OCI-LY1 (cell line): ENCODE measurements at regions not wholly inside any gene's neighbourhood (a gene's known extent, or its start where the extent isn't known, plus 50 kb on each side); places are given as distances from the start of the nearest gene placed in this dataset.

Source experiments
- H2AFZ ChIP-seq: fragments of 200-600 bp; sonication (generic), shearing (Covaris generic); 2 replicates; pipeline ENCODE4 v1.6.0; 2014; ENCODE audit warnings: antibody characterized with exemption, mild to moderate bottlenecking, low read length
- H3F3A ChIP-seq: fragments of 200-600 bp; sonication (generic), shearing (Covaris generic); 2 replicates; pipeline ENCODE4 v1.6.0; 2014; ENCODE audit warnings: mild to moderate bottlenecking, antibody characterized with exemption, low read length, moderate library complexity; ENCODE audit not compliant: insufficient read depth
- H3K27ac ChIP-seq: fragments of 200-600 bp; sonication (generic); 2 replicates; pipeline ENCODE4 v1.5.1; 2014; ENCODE audit warnings: low read length, mixed run types, mild to moderate bottlenecking, low read depth; ENCODE audit not compliant: poor library complexity, severe bottlenecking
- H3K27me3 ChIP-seq: fragments of 200-600 bp; sonication (generic); 2 replicates; pipeline ENCODE4 v1.6.0; 2014; ENCODE audit warnings: antibody characterized with exemption, mild to moderate bottlenecking, low read length, moderate library complexity; ENCODE audit not compliant: insufficient read depth
- H3K36me3 ChIP-seq: fragments of 200-600 bp; sonication (generic); 2 replicates; pipeline ENCODE4 v1.6.1; 2014; ENCODE audit warnings: mild to moderate bottlenecking, antibody characterized with exemption, low read length, moderate library complexity, mixed read lengths; ENCODE audit not compliant: insufficient read depth
- H3K4me1 ChIP-seq: fragments of 200-600 bp; sonication (generic); 2 replicates; pipeline ENCODE4 v1.5.1; 2014; ENCODE audit warnings: mild to moderate bottlenecking, low read length, moderate library complexity; ENCODE audit not compliant: insufficient read depth, severe bottlenecking
- H3K4me2 ChIP-seq: fragments of 200-600 bp; sonication (generic), shearing (Covaris generic); 2 replicates; pipeline ENCODE4 v1.6.1; 2014; ENCODE audit warnings: low read length
- H3K4me3 ChIP-seq: fragments of 200-600 bp; sonication (generic); 2 replicates; pipeline ENCODE4 v1.5.1; 2014; ENCODE audit warnings: low read length, low read depth, mild to moderate bottlenecking, mixed read lengths; ENCODE audit not compliant: poor library complexity, severe bottlenecking
- H3K79me2 ChIP-seq: fragments of 200-600 bp; shearing (Covaris generic); 2 replicates; pipeline ENCODE4 v1.6.1; 2016; ENCODE audit warnings: mixed run types, low read length, mixed read lengths; ENCODE audit not compliant: insufficient read depth
- H3K9ac ChIP-seq: fragments of 200-600 bp; sonication (generic), shearing (Covaris generic); 2 replicates; pipeline ENCODE4 v1.6.1; 2014; ENCODE audit warnings: mild to moderate bottlenecking, low read length, mixed read lengths
- H3K9me2 ChIP-seq: fragments of 200-600 bp; sonication (generic), shearing (Covaris generic); 2 replicates; pipeline ENCODE4 v1.6.1; 2014; ENCODE audit warnings: low read depth, mild to moderate bottlenecking, low read length, mixed read lengths
- H3K9me3 ChIP-seq: fragments of 200-600 bp; shearing (Covaris generic); 2 replicates; pipeline ENCODE4 v1.6.1; 2014; ENCODE audit warnings: low read length, mixed read lengths
- H4K20me1 ChIP-seq: fragments of 200-600 bp; sonication (generic), shearing (Covaris generic); 2 replicates; pipeline ENCODE4 v1.6.0; 2016; ENCODE audit warnings: mild to moderate bottlenecking, low read length; ENCODE audit not compliant: insufficient read depth
- CTCF ChIP-seq: fragments of 200-600 bp; sonication (generic), shearing (Covaris generic); IDR thresholded peaks from 2 replicates; pipeline ENCODE4 v1.5.1; 2017; ENCODE audit warnings: mild to moderate bottlenecking, antibody characterized with exemption, low read length, moderate library complexity, mixed read lengths
- EZH2 ChIP-seq: fragments of 200-600 bp; sonication (generic), shearing (Covaris generic); IDR thresholded peaks from 2 replicates; pipeline ENCODE4 v1.8.0; 2017; ENCODE audit warnings: borderline replicate concordance, mixed run types, mild to moderate bottlenecking, antibody characterized with exemption, low read length, moderate library complexity, mixed read lengths

- Histone ChIP-seq H3K9me3 (no peaks in the 10 kb centered on the region), H3F3A (no peaks in the 10 kb centered on the region), H3K4me1 (no peaks in the 10 kb centered on the region), H3K27ac (no peak overlapping the region), H3K4me3 (no peak overlapping the region), H2AFZ (no peak overlapping the region), H4K20me1 (no peaks in the 10 kb centered on the region), H3K27me3 (no peaks in the 10 kb centered on the region), H3K36me3 (no peaks in the 10 kb centered on the region), H3K79me2 (no peaks in the 10 kb centered on the region), H3K4me2 (no peak overlapping the region), H3K9ac (no peak overlapping the region), H3K9me2 (no peaks in the 10 kb centered on the region)
- TF ChIP-seq EZH2 = no peak
Observed at GRCh38 chr3:24586920-24587319, 92.3 kb upstream of the THRB start.

GRCh38 chr3:24588629-24589512 is 94.2 kb upstream of the THRB start:
- Histone ChIP-seq H3K4me3 (no peak overlapping the region), H3K27me3 (no peaks in the 10 kb centered on the region), H3K9me2 (no peaks in the 10 kb centered on the region), H3K4me1 (no peaks in the 10 kb centered on the region), H3K36me3 (no peaks in the 10 kb centered on the region), H3K79me2 (no peaks in the 10 kb centered on the region), H3K9me3 (no peaks in the 10 kb centered on the region), H3F3A (no peaks in the 10 kb centered on the region), H3K4me2 (no peak overlapping the region), H4K20me1 (no peaks in the 10 kb centered on the region), H2AFZ (no peak overlapping the region), H3K27ac (no peak overlapping the region), H3K9ac (no peak overlapping the region)
- TF ChIP-seq EZH2 (no peak), CTCF (no peak)

GRCh38 chr3:24589513-24589851 is 94.8 kb upstream of the THRB start:
- Histone ChIP-seq H3K9me3 (no peaks in the 10 kb centered on the region), H3K4me1 (no peaks in the 10 kb centered on the region), H3K4me3 (no peak overlapping the region), H3K79me2 (no peaks in the 10 kb centered on the region), H3K27ac (no peak overlapping the region), H3K27me3 (no peaks in the 10 kb centered on the region), H2AFZ (no peak overlapping the region), H3K9me2 (no peaks in the 10 kb centered on the region), H3K9ac (no peak overlapping the region), H3F3A (no peaks in the 10 kb centered on the region), H3K4me2 (no peak overlapping the region), H4K20me1 (no peaks in the 10 kb centered on the region), H3K36me3 (no peaks in the 10 kb centered on the region)
- TF ChIP-seq CTCF = no peak
- TF ChIP-seq EZH2 = no peak
